K562 (cell line): ENCODE measurements at regions not wholly inside any gene's neighbourhood (a gene's known extent, or its start where the extent isn't known, plus 50 kb on each side); places are given as distances from the start of the nearest gene placed in this dataset.

ENCODE experiments used
- ARID4B ChIP-seq: sonication (generic); formaldehyde crosslinking; IDR thresholded peaks from 2 replicates; pipeline ENCODE4 v1.8.0; 2022; ENCODE audit warnings: mild to moderate bottlenecking, missing genetic modification reagents
- EHMT2 ChIP-seq: fragments of 450-650 bp; IDR thresholded peaks from 2 replicates; pipeline ENCODE4 v1.6.1; 2018; ENCODE audit warnings: antibody characterized with exemption
- FOXA3 ChIP-seq, 2 experiments: fragments of 450-650 bp in 1 of 2; sonication (generic) in 1 of 2; formaldehyde crosslinking; IDR thresholded peaks in 1 of 2; conservative IDR thresholded peaks in 1 of 2; 2 replicates each; pipeline versions ENCODE4 v1.4.0 to v1.8.0; 2020 to 2022; ENCODE audit warnings: mild to moderate bottlenecking in 2 of 2, missing genetic modification reagents in 1 of 2
- FOXP1 ChIP-seq: sonication (generic); formaldehyde crosslinking; IDR thresholded peaks from 2 replicates; pipeline ENCODE4 v1.8.0; 2022; ENCODE audit warnings: mild to moderate bottlenecking, missing genetic modification reagents
- GATAD2A ChIP-seq: fragments of 450-650 bp; IDR thresholded peaks from 2 replicates; pipeline ENCODE4 v1.6.1; 2017
- NRF1 ChIP-seq, 2 experiments: fragments of 450-650 bp; IDR thresholded peaks in 1 of 2; conservative IDR thresholded peaks in 1 of 2; 2 replicates each; pipeline ENCODE4 v1.6.1; 2014; ENCODE audit warnings: mild to moderate bottlenecking in 2 of 2
- OTX1 ChIP-seq: fragments of 450-650 bp; formaldehyde crosslinking; IDR thresholded peaks from 2 replicates; pipeline ENCODE4 v1.4.0; 2022; ENCODE audit warnings: mild to moderate bottlenecking
- PHF21A ChIP-seq: fragments of 450-650 bp; IDR thresholded peaks from 2 replicates; pipeline ENCODE4 v1.6.1; 2017; ENCODE audit warnings: low read depth, borderline replicate concordance
- RBBP5 ChIP-seq: fragments of 200-600 bp; sonication (generic); IDR thresholded peaks from 2 replicates; pipeline ENCODE4 v1.6.1; 2012; ENCODE audit warnings: borderline replicate concordance, mild to moderate bottlenecking, low read length, control low read depth, inconsistent platforms; ENCODE audit not compliant: insufficient read depth, poor library complexity, severe bottlenecking
- SMARCB1 ChIP-seq: IDR thresholded peaks from 2 replicates; pipeline ENCODE4 v1.6.1; 2011; ENCODE audit warnings: improper control_type of control experiment, low read depth; ENCODE audit not compliant: insufficient read length
- TCFL5 ChIP-seq: fragments of 250-450 bp; sonication (Bioruptor Pico); conservative IDR thresholded peaks from 2 replicates; pipeline ENCODE4 v1.6.1; 2021; ENCODE audit warnings: mild to moderate bottlenecking, moderate library complexity, matching md5 sums
- TRIM28 ChIP-seq: fragments of 450-650 bp; IDR thresholded peaks from 2 replicates; pipeline ENCODE4 v1.6.1; 2017
- XRCC3 ChIP-seq: fragments of 450-650 bp; IDR thresholded peaks from 2 replicates; pipeline ENCODE4 v1.6.1; 2017; ENCODE audit warnings: mild to moderate bottlenecking, moderate library complexity
- TF ChIP-seq, protein P1 (sequence below): fragments of 450-650 bp; IDR thresholded peaks from 2 replicates; pipeline ENCODE4 v1.6.1; 2017; ENCODE audit warnings: antibody characterized with exemption, mild to moderate bottlenecking
- TF ChIP-seq, protein P2 (sequence below): fragments of 250-450 bp; sonication (Bioruptor Pico); IDR thresholded peaks from 2 replicates; pipeline ENCODE4 v1.4.0; 2020; ENCODE audit warnings: mild to moderate bottlenecking, moderate library complexity
- TF ChIP-seq, protein P3 (sequence below): fragments of 200-800 bp; sonication (Bioruptor generic); IDR thresholded peaks from 2 replicates; pipeline ENCODE4 v1.6.1; 2017; ENCODE audit warnings: missing genetic modification characterization, missing compliant biosample characterization

GRCh38 chr7:130942211-130942964, 208.4 kb upstream of the KLF14 start (continued):
- TF ChIP-seq SMARCB1, result peak; percentile 24
- TF ChIP-seq OTX1, result no peak
- peak; percentile 19 to 89; a peak in 2 of 4 replicates for TF ChIP-seq FOXA3 (CRISPR knock-in tag; conservative IDR thresholded peaks at IDR 0.05 in 1 of 2, IDR thresholded peaks at IDR 0.05 in 1 of 2)
- TF ChIP-seq GATAD2A, result no peak
- TF ChIP-seq EHMT2, result peak; percentile 31; the same call in 1 of the 2 replicates
- TF ChIP-seq XRCC3, result no peak
- TF ChIP-seq TRIM28, result no peak
- 0 out of 2 replicates have a peak, but pooled peaks have one; percentile 39 for TF ChIP-seq ARID4B (CRISPR knock-in tag)
- no peak for TF ChIP-seq NRF1 (conservative IDR thresholded peaks at IDR 0.05 in 1 of 2, IDR thresholded peaks at IDR 0.05 in 1 of 2)
- TF ChIP-seq RBBP5, result no peak
- TF ChIP-seq, protein P1, sequence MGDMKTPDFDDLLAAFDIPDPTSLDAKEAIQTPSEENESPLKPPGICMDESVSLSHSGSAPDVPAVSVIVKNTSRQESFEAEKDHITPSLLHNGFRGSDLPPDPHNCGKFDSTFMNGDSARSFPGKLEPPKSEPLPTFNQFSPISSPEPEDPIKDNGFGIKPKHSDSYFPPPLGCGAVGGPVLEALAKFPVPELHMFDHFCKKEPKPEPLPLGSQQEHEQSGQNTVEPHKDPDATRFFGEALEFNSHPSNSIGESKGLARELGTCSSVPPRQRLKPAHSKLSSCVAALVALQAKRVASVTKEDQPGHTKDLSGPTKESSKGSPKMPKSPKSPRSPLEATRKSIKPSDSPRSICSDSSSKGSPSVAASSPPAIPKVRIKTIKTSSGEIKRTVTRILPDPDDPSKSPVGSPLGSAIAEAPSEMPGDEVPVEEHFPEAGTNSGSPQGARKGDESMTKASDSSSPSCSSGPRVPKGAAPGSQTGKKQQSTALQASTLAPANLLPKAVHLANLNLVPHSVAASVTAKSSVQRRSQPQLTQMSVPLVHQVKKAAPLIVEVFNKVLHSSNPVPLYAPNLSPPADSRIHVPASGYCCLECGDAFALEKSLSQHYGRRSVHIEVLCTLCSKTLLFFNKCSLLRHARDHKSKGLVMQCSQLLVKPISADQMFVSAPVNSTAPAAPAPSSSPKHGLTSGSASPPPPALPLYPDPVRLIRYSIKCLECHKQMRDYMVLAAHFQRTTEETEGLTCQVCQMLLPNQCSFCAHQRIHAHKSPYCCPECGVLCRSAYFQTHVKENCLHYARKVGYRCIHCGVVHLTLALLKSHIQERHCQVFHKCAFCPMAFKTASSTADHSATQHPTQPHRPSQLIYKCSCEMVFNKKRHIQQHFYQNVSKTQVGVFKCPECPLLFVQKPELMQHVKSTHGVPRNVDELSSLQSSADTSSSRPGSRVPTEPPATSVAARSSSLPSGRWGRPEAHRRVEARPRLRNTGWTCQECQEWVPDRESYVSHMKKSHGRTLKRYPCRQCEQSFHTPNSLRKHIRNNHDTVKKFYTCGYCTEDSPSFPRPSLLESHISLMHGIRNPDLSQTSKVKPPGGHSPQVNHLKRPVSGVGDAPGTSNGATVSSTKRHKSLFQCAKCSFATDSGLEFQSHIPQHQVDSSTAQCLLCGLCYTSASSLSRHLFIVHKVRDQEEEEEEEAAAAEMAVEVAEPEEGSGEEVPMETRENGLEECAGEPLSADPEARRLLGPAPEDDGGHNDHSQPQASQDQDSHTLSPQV, result peak; percentile 61
- TF ChIP-seq, protein P2, sequence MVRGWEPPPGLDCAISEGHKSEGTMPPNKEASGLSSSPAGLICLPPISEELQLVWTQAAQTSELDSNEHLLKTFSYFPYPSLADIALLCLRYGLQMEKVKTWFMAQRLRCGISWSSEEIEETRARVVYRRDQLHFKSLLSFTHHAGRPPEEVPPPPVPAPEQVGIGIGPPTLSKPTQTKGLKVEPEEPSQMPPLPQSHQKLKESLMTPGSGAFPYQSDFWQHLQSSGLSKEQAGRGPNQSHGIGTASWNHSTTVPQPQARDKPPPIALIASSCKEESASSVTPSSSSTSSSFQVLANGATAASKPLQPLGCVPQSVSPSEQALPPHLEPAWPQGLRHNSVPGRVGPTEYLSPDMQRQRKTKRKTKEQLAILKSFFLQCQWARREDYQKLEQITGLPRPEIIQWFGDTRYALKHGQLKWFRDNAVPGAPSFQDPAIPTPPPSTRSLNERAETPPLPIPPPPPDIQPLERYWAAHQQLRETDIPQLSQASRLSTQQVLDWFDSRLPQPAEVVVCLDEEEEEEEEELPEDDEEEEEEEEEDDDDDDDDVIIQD (CRISPR knock-in tag), result no peak
- TF ChIP-seq FOXP1 (CRISPR knock-in tag), result peak; percentile 89
- no peak for TF ChIP-seq PHF21A
- no peak for TF ChIP-seq TCFL5 (CRISPR knock-in tag)
- TF ChIP-seq, protein P3, sequence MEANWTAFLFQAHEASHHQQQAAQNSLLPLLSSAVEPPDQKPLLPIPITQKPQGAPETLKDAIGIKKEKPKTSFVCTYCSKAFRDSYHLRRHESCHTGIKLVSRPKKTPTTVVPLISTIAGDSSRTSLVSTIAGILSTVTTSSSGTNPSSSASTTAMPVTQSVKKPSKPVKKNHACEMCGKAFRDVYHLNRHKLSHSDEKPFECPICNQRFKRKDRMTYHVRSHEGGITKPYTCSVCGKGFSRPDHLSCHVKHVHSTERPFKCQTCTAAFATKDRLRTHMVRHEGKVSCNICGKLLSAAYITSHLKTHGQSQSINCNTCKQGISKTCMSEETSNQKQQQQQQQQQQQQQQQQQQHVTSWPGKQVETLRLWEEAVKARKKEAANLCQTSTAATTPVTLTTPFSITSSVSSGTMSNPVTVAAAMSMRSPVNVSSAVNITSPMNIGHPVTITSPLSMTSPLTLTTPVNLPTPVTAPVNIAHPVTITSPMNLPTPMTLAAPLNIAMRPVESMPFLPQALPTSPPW (CRISPR knock-in tag), result no peak; the same call in 1 of the 2 replicates
